ENCODE measurements at regions not wholly inside any gene's neighbourhood (a gene's known extent, or its start where the extent isn't known, plus 50 kb on each side); places are given as distances from the start of the nearest gene placed in this dataset.

DNA sequence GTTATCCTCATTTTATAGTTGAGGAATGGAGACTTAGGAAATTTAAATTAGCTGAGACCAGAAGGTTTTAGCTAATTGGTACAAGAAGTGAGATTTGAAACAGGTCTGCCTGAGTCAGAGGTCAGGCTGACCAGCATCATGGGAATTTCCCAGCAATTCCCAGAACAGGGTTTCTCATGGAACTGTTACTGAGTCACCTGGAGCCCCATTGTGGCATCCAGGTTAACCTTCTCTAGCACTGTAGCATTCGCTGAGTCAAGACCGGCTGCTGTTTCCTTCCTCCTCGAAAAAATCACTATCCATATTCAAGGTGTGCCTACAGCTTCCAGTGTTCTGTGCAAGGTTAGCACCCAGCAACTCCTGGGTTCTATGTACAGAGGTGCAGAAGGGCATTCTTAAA, 238.0 kb upstream of the MAN1A1 start:
- H3K27me3 ChIP-seq (replicated peaks; ENCODE audit: insufficient read depth, low read depth, low read length, poor library complexity), result no peaks in the 10 kb centered on the region
- H3K4me1 ChIP-seq (ENCODE audit: insufficient read depth, low read length, poor library complexity, severe bottlenecking), result no peaks in the 10 kb centered on the region
- intact Hi-C loops (cut with micrococcal nuclease; ENCODE audit: unreplicated experiment), result no loop called here
- H3K4me3 ChIP-seq (ENCODE audit: low read depth, low read length, poor library complexity, severe bottlenecking), result no peak overlapping the region
- DNase-seq (ENCODE audit: low spot score), result no peak
- H3K9me3 ChIP-seq (ENCODE audit: low read depth, low read length, poor library complexity, severe bottlenecking), result no peaks in the 10 kb centered on the region
- H3K36me3 ChIP-seq (ENCODE audit: insufficient read depth, low read length, poor library complexity, severe bottlenecking), result no peaks in the 10 kb centered on the region
- TF ChIP-seq EZH2 (IDR thresholded peaks at IDR 0.05; ENCODE audit: borderline replicate concordance, low read depth, low read length, poor library complexity, severe bottlenecking), result no peak
- ChIA-PET CTCF (no interaction called here), POLR2A (ENCODE audit: low non-redundant PET) (no interaction called here)
- H3K27ac ChIP-seq (ENCODE audit: low read depth, low read length, poor library complexity, severe bottlenecking), result no peak overlapping the region
- BruUV-seq (replicated peaks), result no TSS peak

DNA sequence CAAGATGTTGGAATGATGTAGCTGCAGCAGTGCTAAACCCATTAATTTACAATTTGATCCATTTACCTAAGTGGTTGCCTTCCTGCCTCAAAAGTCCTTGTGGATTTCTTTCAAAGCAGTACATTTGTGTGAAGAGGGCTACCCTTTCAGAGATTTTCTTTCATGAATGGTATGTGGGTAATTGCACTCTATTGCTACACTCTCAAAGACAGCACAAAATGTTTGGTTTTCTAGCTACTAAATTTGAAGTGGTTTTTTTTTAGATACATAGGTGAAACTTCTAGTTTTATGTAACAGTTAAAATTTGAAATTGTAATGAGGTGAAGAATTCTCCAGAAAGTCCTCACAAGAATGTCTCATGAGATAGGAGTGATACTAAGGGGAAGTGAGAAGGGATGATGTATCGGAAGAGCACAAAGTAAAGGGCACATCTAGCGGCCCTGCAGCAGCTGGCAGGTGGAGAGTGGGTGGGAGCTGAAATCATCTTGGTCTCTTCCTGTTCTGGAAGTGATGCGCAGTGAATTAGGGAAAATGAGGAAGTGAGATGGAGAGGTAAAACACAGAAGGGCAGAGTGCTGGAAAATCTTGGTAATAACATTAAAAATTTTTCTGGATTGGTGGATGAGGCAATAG, 236.8 kb upstream of the MAN1A1 start:
- Histone ChIP-seq H3K36me3 (ENCODE audit: insufficient read depth, low read length, poor library complexity, severe bottlenecking) (no peaks in the 10 kb centered on the region), H3K4me1 (ENCODE audit: insufficient read depth, low read length, poor library complexity, severe bottlenecking) (no peaks in the 10 kb centered on the region), H3K27me3 (replicated peaks; ENCODE audit: insufficient read depth, low read depth, low read length, poor library complexity) (no peaks in the 10 kb centered on the region), H3K9me3 (ENCODE audit: low read depth, low read length, poor library complexity, severe bottlenecking) (no peaks in the 10 kb centered on the region), H3K27ac (ENCODE audit: low read depth, low read length, poor library complexity, severe bottlenecking) (no peak overlapping the region), H3K4me3 (ENCODE audit: low read depth, low read length, poor library complexity, severe bottlenecking) (no peak overlapping the region)
- POLR2A ChIA-PET (ENCODE audit: low non-redundant PET), result no interaction called here
- intact Hi-C loops (cut with micrococcal nuclease; ENCODE audit: unreplicated experiment), result no loop called here
- CTCF ChIA-PET, result no interaction called here
- no TSS peak for BruUV-seq (replicated peaks)
- TF ChIP-seq, protein P1, sequence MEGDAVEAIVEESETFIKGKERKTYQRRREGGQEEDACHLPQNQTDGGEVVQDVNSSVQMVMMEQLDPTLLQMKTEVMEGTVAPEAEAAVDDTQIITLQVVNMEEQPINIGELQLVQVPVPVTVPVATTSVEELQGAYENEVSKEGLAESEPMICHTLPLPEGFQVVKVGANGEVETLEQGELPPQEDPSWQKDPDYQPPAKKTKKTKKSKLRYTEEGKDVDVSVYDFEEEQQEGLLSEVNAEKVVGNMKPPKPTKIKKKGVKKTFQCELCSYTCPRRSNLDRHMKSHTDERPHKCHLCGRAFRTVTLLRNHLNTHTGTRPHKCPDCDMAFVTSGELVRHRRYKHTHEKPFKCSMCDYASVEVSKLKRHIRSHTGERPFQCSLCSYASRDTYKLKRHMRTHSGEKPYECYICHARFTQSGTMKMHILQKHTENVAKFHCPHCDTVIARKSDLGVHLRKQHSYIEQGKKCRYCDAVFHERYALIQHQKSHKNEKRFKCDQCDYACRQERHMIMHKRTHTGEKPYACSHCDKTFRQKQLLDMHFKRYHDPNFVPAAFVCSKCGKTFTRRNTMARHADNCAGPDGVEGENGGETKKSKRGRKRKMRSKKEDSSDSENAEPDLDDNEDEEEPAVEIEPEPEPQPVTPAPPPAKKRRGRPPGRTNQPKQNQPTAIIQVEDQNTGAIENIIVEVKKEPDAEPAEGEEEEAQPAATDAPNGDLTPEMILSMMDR (conservative IDR thresholded peaks at IDR 0.05; ENCODE audit: low read depth, low read length), result no peak
- TF ChIP-seq EZH2 (IDR thresholded peaks at IDR 0.05; ENCODE audit: borderline replicate concordance, low read depth, low read length, poor library complexity, severe bottlenecking), result no peak
- DNase-seq (ENCODE audit: low spot score), result no peak

DNA sequence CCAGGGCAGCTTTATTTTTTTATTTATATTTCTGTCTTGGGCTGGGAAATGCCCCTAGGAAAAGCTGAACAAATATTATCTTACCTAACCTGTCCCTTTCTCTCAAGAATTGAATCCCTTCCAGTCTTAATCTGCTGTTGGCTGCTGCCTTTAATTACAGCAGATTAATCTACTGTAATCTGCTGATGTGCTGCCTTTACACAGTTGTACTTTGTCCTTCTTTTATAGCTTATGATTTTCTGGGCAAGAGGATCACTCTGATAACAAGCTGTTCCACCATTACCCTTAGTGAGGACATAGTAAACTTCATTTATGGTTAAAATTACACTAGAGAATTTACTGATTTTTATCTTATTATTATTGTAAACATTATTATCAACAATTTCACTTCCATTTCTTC, 234.5 kb upstream of the MAN1A1 start:
- Histone ChIP-seq H3K4me1 (ENCODE audit: insufficient read depth, low read length, poor library complexity, severe bottlenecking) (no peaks in the 10 kb centered on the region), H3K27me3 (replicated peaks; ENCODE audit: insufficient read depth, low read depth, low read length, poor library complexity) (no peaks in the 10 kb centered on the region), H3K27ac (ENCODE audit: low read depth, low read length, poor library complexity, severe bottlenecking) (no peak overlapping the region), H3K36me3 (ENCODE audit: insufficient read depth, low read length, poor library complexity, severe bottlenecking) (no peaks in the 10 kb centered on the region), H3K9me3 (ENCODE audit: low read depth, low read length, poor library complexity, severe bottlenecking) (no peaks in the 10 kb centered on the region), H3K4me3 (ENCODE audit: low read depth, low read length, poor library complexity, severe bottlenecking) (no peak overlapping the region)
- ChIA-PET POLR2A (ENCODE audit: low non-redundant PET) (no interaction called here), CTCF (no interaction called here)
- no TSS peak for BruUV-seq (replicated peaks)
- DNase-seq (ENCODE audit: low spot score), result no peak
- TF ChIP-seq, protein P1 (conservative IDR thresholded peaks at IDR 0.05; ENCODE audit: low read depth, low read length), result no peak
- TF ChIP-seq EZH2 (IDR thresholded peaks at IDR 0.05; ENCODE audit: borderline replicate concordance, low read depth, low read length, poor library complexity, severe bottlenecking), result no peak
- intact Hi-C loops (cut with micrococcal nuclease; ENCODE audit: unreplicated experiment), result no loop called here

DNA sequence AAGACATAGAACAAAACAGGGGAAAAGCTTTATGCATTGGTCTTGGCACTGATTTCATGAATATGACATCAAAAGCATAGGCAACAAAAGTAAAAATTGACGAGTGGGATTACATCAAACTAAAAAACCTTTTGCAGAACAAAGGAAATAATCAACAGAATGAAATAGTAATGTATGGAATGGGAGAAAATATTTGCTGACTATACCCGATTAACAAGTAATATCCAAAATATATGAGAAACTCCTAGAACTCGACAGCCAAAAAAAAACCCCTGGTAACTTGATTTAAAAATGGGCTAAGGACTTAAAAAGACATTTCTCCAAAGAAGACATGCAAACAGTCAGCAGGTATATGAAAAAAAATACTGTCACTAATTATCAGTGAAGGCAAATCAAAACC, 231.7 kb upstream of the MAN1A1 start:
- intact Hi-C loops (cut with micrococcal nuclease; ENCODE audit: unreplicated experiment), result no loop called here
- Histone ChIP-seq H3K36me3 (ENCODE audit: insufficient read depth, low read length, poor library complexity, severe bottlenecking) (no peaks in the 10 kb centered on the region), H3K27ac (ENCODE audit: low read depth, low read length, poor library complexity, severe bottlenecking) (no peak overlapping the region), H3K4me1 (ENCODE audit: insufficient read depth, low read length, poor library complexity, severe bottlenecking) (no peaks in the 10 kb centered on the region), H3K27me3 (replicated peaks; ENCODE audit: insufficient read depth, low read depth, low read length, poor library complexity) (no peaks in the 10 kb centered on the region), H3K9me3 (ENCODE audit: low read depth, low read length, poor library complexity, severe bottlenecking) (no peaks in the 10 kb centered on the region), H3K4me3 (ENCODE audit: low read depth, low read length, poor library complexity, severe bottlenecking) (no peak overlapping the region)
- BruUV-seq (replicated peaks), result no TSS peak
- TF ChIP-seq, protein P1 (conservative IDR thresholded peaks at IDR 0.05; ENCODE audit: low read depth, low read length), result no peak
- no peak for TF ChIP-seq EZH2 (IDR thresholded peaks at IDR 0.05; ENCODE audit: borderline replicate concordance, low read depth, low read length, poor library complexity, severe bottlenecking)
- DNase-seq (ENCODE audit: low spot score), result no peak
- CTCF ChIA-PET, result no interaction called here
- POLR2A ChIA-PET (ENCODE audit: low non-redundant PET), result no interaction called here
